CD14-positive monocyte (primary cell): ENCODE measurements at regions not wholly inside any gene's neighbourhood (a gene's known extent, or its start where the extent isn't known, plus 50 kb on each side); places are given as distances from the start of the nearest gene placed in this dataset.
A peak's percentile ranks its signal among the peaks of the same experiment; 100 is the strongest.

ENCODE experiments used
- DNase-seq, 3 donors: peaks; one replicate each; pipeline ENCODE4 v3.0.0-alpha.2; 2011 to 2022
- H2AFZ ChIP-seq: 2 replicates; pipeline ENCODE4 v1.6.0; 2012; ENCODE audit warnings: mild to moderate bottlenecking, low read depth, low read length, inconsistent platforms; ENCODE audit not compliant: insufficient read depth, poor library complexity, severe bottlenecking
- H3K27ac ChIP-seq, 2 donors: 1 replicate in 1 of 2; 2 replicates in 1 of 2; pipeline ENCODE4 v1.5.1; 2012 to 2013; ENCODE audit warnings: low read length in 2 of 2, control low read depth in 1 of 2, inconsistent platforms in 1 of 2, low read depth in 1 of 2, mild to moderate bottlenecking in 1 of 2
- H3K27me3 ChIP-seq, 2 donors: one replicate each; pipeline versions ENCODE4 v1.6.0 to v1.6.1; 2011 to 2013; ENCODE audit warnings: low read length in 2 of 2; ENCODE audit not compliant: control insufficient read depth in 2 of 2, insufficient read depth in 2 of 2
- H3K36me3 ChIP-seq, 2 donors: replicated peaks in 1 of 2; 1 replicate in 1 of 2; 2 replicates in 1 of 2; pipeline versions ENCODE4 v1.5.1 to v1.6.1; 2012 to 2013; ENCODE audit warnings: low read length in 2 of 2, control low read depth in 1 of 2, inconsistent platforms in 1 of 2, mild to moderate bottlenecking in 1 of 2; ENCODE audit not compliant: insufficient read depth in 2 of 2, control insufficient read depth in 1 of 2
- H3K4me1 ChIP-seq, 2 donors: 1 replicate in 1 of 2; 2 replicates in 1 of 2; pipeline versions ENCODE4 v1.5.1 to v1.6.1; 2012 to 2013; ENCODE audit warnings: low read length in 2 of 2, control low read depth in 1 of 2, inconsistent platforms in 1 of 2, mild to moderate bottlenecking in 1 of 2, moderate library complexity in 1 of 2; ENCODE audit not compliant: insufficient read depth in 2 of 2, control insufficient read depth in 1 of 2
- H3K4me2 ChIP-seq: replicated peaks from 2 replicates; pipeline ENCODE3; 2012; ENCODE audit warnings: low read length, moderate library complexity, mild to moderate bottlenecking; ENCODE audit not compliant: poor library complexity, severe bottlenecking; ENCODE audit errors: extremely low read depth
- H3K4me3 ChIP-seq, 3 experiments: fragments of 200-600 bp in 1 of 3; sonication (generic) in 1 of 3; replicated peaks in 1 of 3; 1 replicate in 2 of 3; 2 replicates in 1 of 3; pipeline ENCODE4 v1.5.1; 2011 to 2013; ENCODE audit warnings: low read length in 3 of 3, mild to moderate bottlenecking in 3 of 3, control low read depth in 2 of 3, low read depth in 2 of 3, inconsistent platforms in 1 of 3, moderate library complexity in 1 of 3
- H3K79me2 ChIP-seq: 2 replicates; pipeline ENCODE4 v1.6.0; 2012; ENCODE audit warnings: mild to moderate bottlenecking, control low read depth, inconsistent platforms, low read length, moderate library complexity; ENCODE audit not compliant: insufficient read depth
- H3K9ac ChIP-seq: 2 replicates; pipeline ENCODE4 v1.6.0; 2017; ENCODE audit warnings: low read length, mild to moderate bottlenecking; ENCODE audit not compliant: insufficient read depth, poor library complexity, severe bottlenecking
- H3K9me3 ChIP-seq, 2 donors: replicated peaks in 1 of 2; 1 replicate in 1 of 2; 2 replicates in 1 of 2; pipeline versions ENCODE4 v1.5.1 to v1.6.1; 2012 to 2013; ENCODE audit warnings: low read length in 2 of 2, control low read depth in 1 of 2; ENCODE audit not compliant: control insufficient read depth in 1 of 2, insufficient read depth in 1 of 2
- H4K20me1 ChIP-seq: 2 replicates; pipeline ENCODE4 v1.6.0; 2012; ENCODE audit warnings: mild to moderate bottlenecking, low read length, control low read depth, moderate library complexity; ENCODE audit not compliant: insufficient read depth
- H3K27ac Mint-ChIP-seq, 7 donors: one replicate each; pipeline ENCODE4 v1.8.0; 2020; ENCODE audit warnings: mild to moderate bottlenecking in 7 of 7, mixed read lengths in 7 of 7, moderate library complexity in 6 of 7, inconsistent platforms in 2 of 7
- H3K27me3 Mint-ChIP-seq, 3 donors: one replicate each; pipeline ENCODE4 v1.8.0; 2021 to 2022; ENCODE audit warnings: low read depth in 3 of 3, mild to moderate bottlenecking in 3 of 3, mixed read lengths in 3 of 3, moderate library complexity in 3 of 3, inconsistent platforms in 1 of 3
- H3K36me3 Mint-ChIP-seq, 2 donors: one replicate each; pipeline ENCODE4 v1.8.0; 2020; ENCODE audit warnings: mixed read lengths in 2 of 2, inconsistent platforms in 1 of 2, mild to moderate bottlenecking in 1 of 2
- H3K4me1 Mint-ChIP-seq: one replicate; pipeline ENCODE4 v1.8.0; 2020; ENCODE audit warnings: mild to moderate bottlenecking, mixed read lengths
- H3K4me3 Mint-ChIP-seq, 2 donors: one replicate each; pipeline ENCODE4 v1.8.0; 2020; ENCODE audit warnings: mild to moderate bottlenecking in 2 of 2, mixed read lengths in 2 of 2, moderate library complexity in 1 of 2
- H3K9me3 Mint-ChIP-seq, 7 donors: one replicate each; pipeline ENCODE4 v1.8.0; 2020 to 2022; ENCODE audit warnings: mixed read lengths in 7 of 7, mild to moderate bottlenecking in 6 of 7, moderate library complexity in 6 of 7, inconsistent platforms in 2 of 7
- WGBS: methylation state at CpG from one replicate; pipeline ENCODE4 v1.1.5; 2013; ENCODE audit warnings: missing lambda C conversion rate; ENCODE audit not compliant: insufficient coverage; 5-methylcytosine and 5-hydroxymethylcytosine counted together
- intact Hi-C, 2 donors: fragments of 100-400 bp; cut with micrococcal nuclease; formaldehyde crosslinking; loops; one replicate each; pipeline versions ENCODE4 v1.15.0 to v1.15.1; 2023
- TF ChIP-seq, protein P1 (sequence below): fragments of 200-600 bp; IDR thresholded peaks from one replicate; pipeline ENCODE4 v1.8.0; 2022; ENCODE audit warnings: antibody characterized with exemption, mild to moderate bottlenecking

DNA sequence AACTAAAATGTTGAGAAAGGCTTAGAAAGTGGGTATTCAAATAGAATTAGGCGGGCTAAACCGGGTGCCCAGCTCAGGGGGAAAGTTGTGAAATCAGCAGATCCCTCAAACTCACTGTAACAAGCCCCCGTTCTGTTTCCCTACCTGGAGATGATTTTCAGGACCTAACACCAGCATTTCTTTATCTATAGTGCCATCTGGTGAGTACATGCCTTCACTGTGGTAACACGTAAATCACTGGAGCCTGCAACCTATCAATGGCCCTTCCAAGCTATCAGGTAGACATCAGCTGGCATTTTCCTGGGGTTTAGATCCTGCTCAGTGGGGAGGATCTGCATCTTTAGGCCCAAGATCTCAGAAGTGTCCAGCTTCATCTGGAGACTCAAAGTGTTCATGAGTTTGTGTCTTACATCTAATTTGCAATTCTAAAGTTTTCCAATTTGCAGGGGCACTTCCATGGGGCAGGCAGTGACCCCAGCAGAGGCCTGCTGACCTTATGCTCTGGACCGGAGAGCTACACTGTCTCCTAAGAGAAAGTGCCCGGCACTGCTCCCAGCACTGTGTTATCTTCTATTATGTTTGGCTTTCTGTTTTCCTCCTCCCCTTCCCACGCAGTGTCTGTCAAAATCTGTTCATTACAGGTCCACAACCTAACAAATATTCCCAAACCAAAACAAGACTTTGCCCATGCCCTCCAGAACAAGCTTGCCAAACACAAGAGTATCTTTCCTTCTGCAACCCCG, 132.5 kb downstream of the LSM5 start:
- H3K27me3 Mint-ChIP-seq: peaks cover 0 to 8% (median 3%) of the 10 kb centered on the region in 3 donors
- Histone ChIP-seq H4K20me1 (no peaks in the 10 kb centered on the region), H2AFZ (no peak overlapping the region), H3K27me3 (no peaks in the 10 kb centered on the region), H3K9ac (no peak overlapping the region), H3K9me3 (no peaks in the 10 kb centered on the region), H3K36me3 (no peaks in the 10 kb centered on the region), H3K27ac (no peak overlapping the region), H3K79me2 (no peaks in the 10 kb centered on the region), H3K4me2 (no peak overlapping the region), H3K4me3 (no peak overlapping the region), H3K4me1 (no peaks in the 10 kb centered on the region)
- peaks cover 0 to 1% (median 0%) of the 10 kb centered on the region in 7 donors for H3K9me3 Mint-ChIP-seq
- WGBS: 60% methylated on average over 5 of the region's 8 CpGs
- H3K27ac Mint-ChIP-seq: no peak overlapping the region
- DNase-seq: no peak
- H3K4me1 Mint-ChIP-seq: no peaks in the 10 kb centered on the region
- TF ChIP-seq, protein P1, sequence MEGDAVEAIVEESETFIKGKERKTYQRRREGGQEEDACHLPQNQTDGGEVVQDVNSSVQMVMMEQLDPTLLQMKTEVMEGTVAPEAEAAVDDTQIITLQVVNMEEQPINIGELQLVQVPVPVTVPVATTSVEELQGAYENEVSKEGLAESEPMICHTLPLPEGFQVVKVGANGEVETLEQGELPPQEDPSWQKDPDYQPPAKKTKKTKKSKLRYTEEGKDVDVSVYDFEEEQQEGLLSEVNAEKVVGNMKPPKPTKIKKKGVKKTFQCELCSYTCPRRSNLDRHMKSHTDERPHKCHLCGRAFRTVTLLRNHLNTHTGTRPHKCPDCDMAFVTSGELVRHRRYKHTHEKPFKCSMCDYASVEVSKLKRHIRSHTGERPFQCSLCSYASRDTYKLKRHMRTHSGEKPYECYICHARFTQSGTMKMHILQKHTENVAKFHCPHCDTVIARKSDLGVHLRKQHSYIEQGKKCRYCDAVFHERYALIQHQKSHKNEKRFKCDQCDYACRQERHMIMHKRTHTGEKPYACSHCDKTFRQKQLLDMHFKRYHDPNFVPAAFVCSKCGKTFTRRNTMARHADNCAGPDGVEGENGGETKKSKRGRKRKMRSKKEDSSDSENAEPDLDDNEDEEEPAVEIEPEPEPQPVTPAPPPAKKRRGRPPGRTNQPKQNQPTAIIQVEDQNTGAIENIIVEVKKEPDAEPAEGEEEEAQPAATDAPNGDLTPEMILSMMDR: no peak
- intact Hi-C loops: no loop called here
- no peaks in the 10 kb centered on the region for H3K36me3 Mint-ChIP-seq
- H3K4me3 Mint-ChIP-seq: no peak overlapping the region

DNA sequence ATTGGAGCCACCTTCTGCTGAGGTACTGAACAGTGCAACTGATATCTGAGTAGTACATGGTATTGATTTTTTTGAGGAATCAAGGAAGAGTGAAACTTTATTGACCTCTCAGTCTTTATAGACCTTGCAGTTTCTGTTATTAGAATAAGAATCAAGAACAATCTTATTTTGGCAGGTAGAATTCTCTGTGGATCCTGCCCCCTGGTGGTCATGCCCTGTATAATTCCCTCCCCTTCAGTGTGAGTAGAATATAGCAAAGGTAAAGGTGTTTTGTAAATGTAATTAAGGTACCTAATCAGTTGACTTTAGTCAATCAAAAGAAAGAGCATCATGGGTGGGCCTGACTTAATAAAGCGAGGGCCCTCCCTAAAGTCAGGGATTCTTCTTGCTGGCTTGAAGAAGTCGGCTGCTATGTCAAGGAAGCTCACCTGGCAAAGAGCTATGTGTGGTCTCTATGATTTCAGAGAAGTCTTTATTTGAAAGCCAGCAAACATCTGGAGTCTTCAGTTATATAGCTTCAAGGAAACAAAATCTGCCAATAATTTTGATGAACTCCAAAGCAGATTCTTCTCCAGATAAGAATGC, 142.8 kb downstream of the LSM5 start:
- no peaks in the 10 kb centered on the region for H3K27me3 ChIP-seq
- H3K9ac ChIP-seq: no peak overlapping the region
- H3K4me2 ChIP-seq: no peak overlapping the region
- TF ChIP-seq, protein P1: peak; percentile 92
- H3K36me3 Mint-ChIP-seq: no peaks in the 10 kb centered on the region
- H3K4me1 Mint-ChIP-seq: no peaks in the 10 kb centered on the region
- intact Hi-C loops: loop anchor here (2.0 to 5.0 kb wide), 2 partner anchors 600 to 603 kb away; no protein-coding TSS in a partner anchor
- no peaks in the 10 kb centered on the region for H3K27me3 Mint-ChIP-seq
- no peak overlapping the region for H3K4me3 ChIP-seq
- H3K27ac ChIP-seq: no peak overlapping the region
- no peaks in the 10 kb centered on the region for H3K36me3 ChIP-seq
- no peaks in the 10 kb centered on the region for H3K79me2 ChIP-seq
- DNase-seq: peak in 2 of 3 donors; percentile 2 to 11
- H3K27ac Mint-ChIP-seq: no peak overlapping the region
- H2AFZ ChIP-seq: no peak overlapping the region
- no peaks in the 10 kb centered on the region for H4K20me1 ChIP-seq
- H3K9me3 Mint-ChIP-seq: no peaks in the 10 kb centered on the region
- H3K4me1 ChIP-seq: no peaks in the 10 kb centered on the region
- WGBS: no CpG with 5 or more reads among the region's 2 CpGs
- H3K4me3 Mint-ChIP-seq: no peak overlapping the region
- H3K9me3 ChIP-seq: no peaks in the 10 kb centered on the region
